NCI-H2196 (cell line): ENCODE measurements at regions not wholly inside any gene's neighbourhood (a gene's known extent, or its start where the extent isn't known, plus 50 kb on each side); places are given as distances from the start of the nearest gene placed in this dataset.
"Not testable (repeated sequence)": the region's sequence is repeated elsewhere in the genome, so short reads cannot be mapped to it uniquely, and the experiment has no call there.

Source experiments
- DNase-seq: peaks from one replicate; lab custom pipeline; 2025; ENCODE audit not compliant: unreplicated experiment; lab: John Stamatoyannopoulos, UW

GRCh38 chr5:67989456-67989855 is 226.1 kb upstream of the PIK3R1 start:
- no peak for DNase-seq

- DNase-seq = no peak
Measured at GRCh38 chr5:67986761-67987160, 228.8 kb upstream of the PIK3R1 start.

GRCh38 chr5:67985686-67986387 is 229.7 kb upstream of the PIK3R1 start:
- DNase-seq = no peak

- no peak for DNase-seq
Measured at GRCh38 chr5:67984546-67984945, 231.0 kb upstream of the PIK3R1 start.

GRCh38 chr5:67983251-67984110 is 232.1 kb upstream of the PIK3R1 start:
- DNase-seq = no peak

DNA sequence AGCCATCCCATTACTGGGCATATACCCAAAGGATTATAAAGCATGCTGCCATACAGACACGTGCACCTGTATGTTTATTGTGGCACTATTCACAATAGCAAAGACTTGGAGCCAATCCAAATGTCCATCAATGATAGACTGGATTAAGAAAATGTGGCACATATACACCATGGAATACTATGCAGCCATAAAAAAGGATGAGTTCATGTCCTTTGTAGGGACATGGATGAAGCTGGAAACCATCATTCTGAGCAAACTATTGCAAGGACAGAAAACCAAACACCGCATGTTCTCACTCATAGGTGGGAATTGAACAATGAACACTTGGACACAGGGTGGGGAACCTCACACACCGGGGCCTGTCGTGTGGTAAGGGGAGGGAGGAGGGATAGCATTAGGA is 233.4 kb upstream of the PIK3R1 start:
- not testable (repeated sequence) for DNase-seq

DNA sequence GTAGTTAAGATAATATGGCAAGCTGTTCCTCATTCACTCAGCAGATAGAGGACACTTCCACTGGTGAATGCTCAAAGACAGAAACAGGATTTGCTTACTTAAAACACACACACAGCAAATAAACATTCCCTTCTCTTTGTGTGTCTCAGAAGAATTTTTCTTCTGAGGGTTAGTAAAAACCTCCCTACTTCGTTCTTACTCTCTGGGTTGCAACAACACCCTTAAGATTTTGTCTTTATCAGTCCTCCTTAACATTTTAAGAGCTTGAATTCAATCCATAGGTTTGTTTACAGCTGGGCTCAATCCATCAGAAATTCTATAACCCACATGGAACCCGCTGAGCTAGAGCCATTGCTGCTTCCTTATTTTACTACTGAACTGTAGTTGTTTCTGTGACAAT is 237.4 kb upstream of the PIK3R1 start:
- DNase-seq = no peak

- no peak for DNase-seq
Measured at GRCh38 chr5:67976891-67977601, 238.5 kb upstream of the PIK3R1 start.

GRCh38 chr5:67976181-67976580 is 239.4 kb upstream of the PIK3R1 start:
- no peak for DNase-seq

GRCh38 chr5:67974471-67974870 is 241.1 kb upstream of the PIK3R1 start:
- no peak for DNase-seq

DNA sequence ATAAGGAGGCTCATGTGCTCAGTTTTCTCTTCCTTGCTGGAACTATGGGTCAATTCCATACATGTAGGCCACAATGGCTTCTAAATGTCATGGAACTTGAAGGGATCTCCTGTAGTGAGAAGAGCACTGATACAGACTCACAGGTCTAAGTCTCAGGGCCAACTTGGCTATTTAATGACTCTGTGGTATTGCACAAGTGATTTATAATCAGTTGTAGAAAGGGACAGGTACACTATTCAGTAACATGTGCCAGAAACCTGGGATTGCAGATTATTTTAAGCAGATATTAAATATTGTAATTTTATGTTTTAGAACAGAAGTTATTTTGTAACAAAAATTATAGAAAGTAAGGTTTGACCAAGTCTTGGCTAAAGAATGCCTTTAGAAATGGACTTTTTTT is 241.5 kb upstream of the PIK3R1 start:
- DNase-seq = no peak

- no peak for DNase-seq
Measured at GRCh38 chr5:67971971-67972821, 243.4 kb upstream of the PIK3R1 start.

- DNase-seq = no peak
Measured at GRCh38 chr5:67971223-67971830, 244.2 kb upstream of the PIK3R1 start.

- DNase-seq = no peak
Measured at GRCh38 chr5:67969631-67970030, 245.9 kb upstream of the PIK3R1 start.

DNA sequence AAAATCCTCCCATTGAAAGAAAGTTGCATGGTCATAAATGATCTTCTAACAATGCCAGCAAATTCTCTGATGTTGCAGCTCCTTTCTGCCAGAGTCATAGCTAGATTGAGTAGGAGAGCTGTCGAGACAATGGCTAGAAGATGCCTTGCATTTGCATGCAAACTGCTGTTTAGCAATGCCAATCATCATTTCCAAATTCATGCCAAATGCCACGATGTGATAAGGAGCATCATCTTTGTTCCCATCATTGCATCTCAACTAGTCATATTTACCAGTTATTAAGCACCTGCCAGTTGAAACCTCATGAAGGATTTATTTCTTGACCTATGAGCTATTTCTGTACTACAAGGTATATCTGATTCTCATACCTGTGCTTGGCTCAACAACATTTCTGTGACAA is 246.4 kb upstream of the PIK3R1 start:
- DNase-seq = no peak

DNA sequence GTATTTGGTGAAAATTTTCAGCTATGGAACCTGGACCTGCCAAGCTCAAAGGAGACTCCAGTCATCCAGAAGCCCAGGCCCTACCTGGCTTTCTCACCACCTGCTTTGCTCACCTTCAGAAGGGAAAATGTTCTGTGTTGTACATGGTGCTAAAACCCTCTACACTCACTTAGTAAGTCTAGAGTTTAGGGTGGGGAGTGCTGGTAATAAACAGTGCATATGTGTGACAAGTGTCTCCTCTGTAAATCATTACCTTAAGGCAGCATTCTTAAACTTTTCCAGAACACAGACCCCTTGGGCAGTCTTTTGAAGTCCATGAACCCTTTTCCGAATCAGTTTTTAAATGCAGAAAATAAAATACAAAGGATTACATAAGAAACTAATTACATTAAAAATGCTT is 248.8 kb upstream of the PIK3R1 start:
- no peak for DNase-seq

DNA sequence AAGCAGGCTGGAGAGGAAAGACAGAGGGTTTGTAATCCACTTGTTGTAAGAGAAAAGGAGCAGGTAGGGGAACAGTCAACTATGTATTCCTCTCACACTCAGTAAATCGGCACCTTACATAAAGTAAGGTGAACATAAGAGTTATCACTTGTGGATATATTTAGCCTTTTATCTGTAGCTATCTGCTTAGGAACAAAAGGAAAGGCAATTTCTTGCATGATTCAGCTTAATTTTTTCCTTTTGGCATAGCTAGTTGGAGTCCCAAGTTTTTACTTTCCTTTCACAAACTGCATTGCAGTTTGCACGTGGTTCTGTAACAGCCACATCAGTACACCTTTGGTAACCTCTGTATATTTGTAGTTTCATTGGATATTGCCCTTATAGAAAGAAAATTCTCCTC is 250.9 kb upstream of the PIK3R1 start:
- DNase-seq = no peak

DNA sequence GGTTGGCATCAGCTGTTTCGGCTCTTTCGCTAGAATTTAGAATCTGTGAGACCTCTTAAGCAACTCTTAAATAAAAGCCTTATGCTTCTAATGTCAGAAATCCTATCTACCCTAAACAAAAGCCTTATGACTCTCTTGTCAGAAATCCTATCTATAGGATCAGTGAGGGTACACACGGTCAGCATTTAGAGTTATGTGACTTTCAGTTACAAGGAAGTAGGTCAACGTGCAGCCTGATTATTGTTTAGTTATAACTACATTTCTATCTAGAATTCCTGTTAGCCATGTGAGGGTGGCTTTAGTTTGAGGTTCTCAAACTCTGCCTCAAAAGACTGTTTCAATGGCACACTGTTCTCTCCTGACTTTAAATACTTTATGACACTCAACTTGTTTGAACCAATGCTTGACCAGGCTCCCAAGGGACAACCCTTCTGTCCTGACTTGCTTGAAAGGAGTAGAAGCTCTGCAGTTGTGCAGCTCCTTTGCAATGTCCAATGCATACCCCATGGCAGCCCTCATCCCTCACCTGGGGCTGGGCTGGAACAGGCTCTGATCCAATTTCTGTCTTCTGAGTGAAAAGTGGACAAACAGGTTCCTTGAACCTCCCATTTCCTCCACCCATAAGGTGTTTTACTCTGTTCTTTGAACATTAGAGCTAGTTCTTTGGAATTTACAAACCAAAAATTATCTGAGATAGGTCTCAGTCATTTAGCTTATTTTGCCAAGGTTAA is 251.6 kb upstream of the PIK3R1 start:
- DNase-seq = no peak

DNA sequence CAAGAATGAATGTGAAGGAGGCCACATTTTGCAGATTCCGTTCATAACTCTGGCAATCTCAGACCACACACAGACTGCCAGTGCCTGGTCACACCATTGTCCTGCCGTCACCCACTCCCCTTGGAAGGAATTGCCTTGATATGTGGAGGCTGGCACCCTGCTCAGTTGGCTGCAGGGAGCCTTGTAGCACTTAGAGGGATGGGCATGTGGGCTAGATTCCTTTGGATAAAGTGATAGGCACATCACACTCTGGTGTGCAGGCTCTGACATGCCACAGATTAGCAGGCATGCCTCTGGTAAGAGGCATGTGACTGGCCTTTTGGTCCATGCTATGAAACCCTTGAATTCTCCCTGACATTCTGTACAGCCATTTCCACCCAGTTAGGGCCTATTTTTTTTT is 254.6 kb upstream of the PIK3R1 start:
- DNase-seq = no peak

DNA sequence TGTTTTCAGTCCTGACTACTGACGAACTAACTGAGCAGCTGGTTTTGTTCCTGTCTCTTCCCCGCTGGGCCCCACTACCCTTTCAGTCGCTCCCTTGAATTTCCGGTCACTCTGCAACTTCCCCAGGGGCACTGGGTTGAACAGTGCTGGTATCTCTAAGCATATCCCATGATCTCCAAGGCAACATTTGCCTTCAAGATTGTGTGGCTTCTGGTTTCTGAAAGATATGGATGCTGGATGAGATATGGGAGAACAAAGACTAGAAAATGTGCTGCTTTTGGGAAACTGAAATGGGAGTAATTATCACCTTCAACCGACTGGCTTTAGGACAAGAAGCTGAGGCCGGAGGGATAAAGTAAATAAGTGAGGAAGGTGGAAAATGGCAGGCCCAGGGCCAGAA is 258.2 kb upstream of the PIK3R1 start:
- DNase-seq = no peak
